Right lobe of liver (tissue), 6 donors: ENCODE measurements at regions not wholly inside any gene's neighbourhood (a gene's known extent, or its start where the extent isn't known, plus 50 kb on each side); places are given as distances from the start of the nearest gene placed in this dataset.
A peak's percentile ranks its signal among the peaks of the same experiment; 100 is the strongest.

Experiments used
- ATAC-seq, 4 donors: fragments of 200-7000 bp; cut with Tn5 transposase; one replicate each; pipeline ENCODE4 v1.9.1; 2020; ENCODE audit warnings: mild to moderate bottlenecking in 4 of 4, moderate library complexity in 4 of 4
- DNase-seq, 3 donors: peaks; one replicate each; pipeline ENCODE4 v3.0.0-alpha.2; 2020
- H3K27ac ChIP-seq, 3 donors: fragments of 200-600 bp; one replicate each; pipeline ENCODE4 v1.8.0; 2022
- H3K27me3 ChIP-seq, 2 donors: fragments of 200-600 bp; one replicate each; pipeline ENCODE4 v1.8.0; 2022
- H3K36me3 ChIP-seq, 4 donors: fragments of 200-600 bp; sonication (generic) in 1 of 4; one replicate each; pipeline versions ENCODE4 v1.5.1 to v1.8.0; 2017 to 2022; ENCODE audit warnings: control low read depth in 1 of 4
- H3K4me1 ChIP-seq, 4 donors: fragments of 200-600 bp; sonication (generic) in 1 of 4; one replicate each; pipeline versions ENCODE4 v1.5.1 to v1.8.0; 2017 to 2022; ENCODE audit warnings: control low read depth in 1 of 4
- H3K4me3 ChIP-seq, 3 donors: fragments of 200-600 bp; one replicate each; pipeline ENCODE4 v1.8.0; 2022
- H3K9me3 ChIP-seq, 4 donors: fragments of 200-600 bp; sonication (generic) in 1 of 4; one replicate each; pipeline versions ENCODE4 v1.5.1 to v1.8.0; 2017 to 2022; ENCODE audit warnings: control low read depth in 1 of 4
- CTCF ChIP-seq, 4 donors: fragments of 200-600 bp in 3 of 4; fragments of 450-650 bp in 1 of 4; IDR thresholded peaks; one replicate each; pipeline versions ENCODE4 v1.5.1 to v1.8.0; 2016 to 2022; ENCODE audit warnings: antibody characterized with exemption in 4 of 4, mild to moderate bottlenecking in 2 of 4
- POLR2A ChIP-seq: fragments of 450-650 bp; IDR thresholded peaks from one replicate; pipeline ENCODE4 v1.6.1; 2017; ENCODE audit warnings: antibody characterized with exemption, mild to moderate bottlenecking
- WGBS: methylation state at CpG from one replicate; pipeline ENCODE4 v1.1.6; 2018; ENCODE audit warnings: low coverage, low lambda C conversion rate; ENCODE audit not compliant: insufficient coverage; ENCODE audit errors: missing lambda C conversion rate; 5-methylcytosine and 5-hydroxymethylcytosine counted together
- intact Hi-C, 2 donors: fragments of 100-400 bp; cut with DNase I; formaldehyde crosslinking; loops; one replicate each; pipeline versions ENCODE4 v1.11.2 to v1.14.1; 2022
- donor health status: DM: no; HTN: yes; CAD: no.
- donor health status: DM: no; HTN: no; CAD: no.
- donor health status: DM: no; HTN: no; CAD: no.
- donor health status: DM: no; HTN: yes; CAD: no.
- donor health status: DM: no; HTN: yes; CAD: no.

GRCh38 chr1:193633991-193634390 is 447.6 kb upstream of the B3GALT2 start:
- no peak overlapping the region for H3K4me3 ChIP-seq
- ATAC-seq (no peak), DNase-seq (no peak)
- TF ChIP-seq POLR2A: no peak
- TF ChIP-seq CTCF (IDR thresholded peaks at IDR 0.05): no peak
- intact Hi-C loops: no loop called here
- no peaks in the 10 kb centered on the region for H3K9me3 ChIP-seq
- H3K27me3 ChIP-seq: no peaks in the 10 kb centered on the region
- H3K4me1 ChIP-seq: no peaks in the 10 kb centered on the region
- no peak overlapping the region for H3K27ac ChIP-seq
- H3K36me3 ChIP-seq: no peaks in the 10 kb centered on the region
- WGBS: 93% methylated on average over 2 of the region's 2 CpGs

GRCh38 chr1:193633093-193633492 is 446.7 kb upstream of the B3GALT2 start:
- Histone ChIP-seq H3K4me3 (no peak overlapping the region), H3K27ac (no peak overlapping the region), H3K4me1 (no peaks in the 10 kb centered on the region), H3K36me3 (no peaks in the 10 kb centered on the region), H3K9me3 (no peaks in the 10 kb centered on the region), H3K27me3 (no peaks in the 10 kb centered on the region)
- no peak for DNase-seq
- 58% methylated on average over 3 of the region's 3 CpGs for WGBS
- intact Hi-C loops: no loop called here
- peak in 2 of 4 donors; percentile 16 to 24 for ATAC-seq
- TF ChIP-seq POLR2A: no peak
- no peak for TF ChIP-seq CTCF (IDR thresholded peaks at IDR 0.05)

- TF ChIP-seq CTCF (IDR thresholded peaks at IDR 0.05) (no peak), POLR2A (no peak)
- Histone ChIP-seq H3K9me3 (no peaks in the 10 kb centered on the region), H3K4me1 (no peaks in the 10 kb centered on the region), H3K4me3 (no peak overlapping the region), H3K27ac (no peak overlapping the region), H3K27me3 (no peaks in the 10 kb centered on the region), H3K36me3 (no peaks in the 10 kb centered on the region)
- DNase-seq (no peak), ATAC-seq (no peak)
- WGBS: 70% methylated on average over 3 of the region's 3 CpGs
- intact Hi-C loops: no loop called here
Observed at GRCh38 chr1:193631306-193631705, 444.9 kb upstream of the B3GALT2 start.

GRCh38 chr1:193629875-193630274 is 443.5 kb upstream of the B3GALT2 start:
- WGBS: 50% methylated on average over 3 of the region's 3 CpGs
- Histone ChIP-seq H3K4me3 (no peak overlapping the region), H3K27ac (no peak overlapping the region), H3K27me3 (no peaks in the 10 kb centered on the region), H3K36me3 (no peaks in the 10 kb centered on the region), H3K9me3 (no peaks in the 10 kb centered on the region), H3K4me1 (no peaks in the 10 kb centered on the region)
- DNase-seq (no peak), ATAC-seq (peak; percentile 40 to 70 (median 56))
- intact Hi-C loops: no loop called here
- TF ChIP-seq POLR2A (no peak), CTCF (IDR thresholded peaks at IDR 0.05) (no peak)

- Histone ChIP-seq H3K4me1 (no peaks in the 10 kb centered on the region), H3K9me3 (no peaks in the 10 kb centered on the region), H3K27ac (no peak overlapping the region), H3K36me3 (no peaks in the 10 kb centered on the region), H3K4me3 (no peak overlapping the region), H3K27me3 (no peaks in the 10 kb centered on the region)
- intact Hi-C loops: no loop called here
- no peak for ATAC-seq
- DNase-seq: no peak
- TF ChIP-seq POLR2A: no peak
- TF ChIP-seq CTCF (IDR thresholded peaks at IDR 0.05): no peak
- 94% methylated on average over 2 of the region's 2 CpGs for WGBS
Observed at GRCh38 chr1:193626695-193627094, 440.3 kb upstream of the B3GALT2 start.
